Activated CD8-positive, alpha-beta T cell treated with anti-CD3 and anti-CD28 coated beads for 36 hours (primary cell): ENCODE measurements at regions not wholly inside any gene's neighbourhood (a gene's known extent, or its start where the extent isn't known, plus 50 kb on each side); places are given as distances from the start of the nearest gene placed in this dataset.

Experiments
- ATAC-seq: fragments of 200-7000 bp; cut with Tn5 transposase; one replicate; pipeline ENCODE4 v1.10.0; 2021; ENCODE audit warnings: mild to moderate bottlenecking, moderate library complexity
- CTCF ChIA-PET: fragments of 350-600 bp; sonication (Branson Sonifier 250); formaldehyde crosslinking; loops from one replicate; lab custom pipeline; 2021; ENCODE audit warnings: antibody characterized with exemption; lab: Charles Lee
- POLR2A ChIA-PET: fragments of 350-600 bp; sonication (Branson Sonifier 250); formaldehyde crosslinking; loops from one replicate; lab custom pipeline; 2021; ENCODE audit warnings: antibody characterized with exemption; lab: Charles Lee
- DNase-seq: peaks from one replicate; pipeline ENCODE4 v3.0.0-alpha.2; 2020
- H3K27ac Mint-ChIP-seq: one replicate; pipeline ENCODE4 v1.8.0; 2021; ENCODE audit warnings: mild to moderate bottlenecking, mixed read lengths
- H3K27me3 Mint-ChIP-seq: one replicate; pipeline ENCODE4 v1.8.0; 2021; ENCODE audit warnings: mixed read lengths
- H3K36me3 Mint-ChIP-seq: one replicate; pipeline ENCODE4 v1.8.0; 2021; ENCODE audit warnings: low read depth, mixed read lengths
- H3K4me1 Mint-ChIP-seq: one replicate; pipeline ENCODE4 v1.8.0; 2021; ENCODE audit warnings: low read depth, mixed read lengths
- H3K4me3 Mint-ChIP-seq: one replicate; pipeline ENCODE4 v1.8.0; 2021; ENCODE audit warnings: mild to moderate bottlenecking, moderate library complexity, mixed read lengths
- H3K9me3 Mint-ChIP-seq: one replicate; pipeline ENCODE4 v1.8.0; 2021; ENCODE audit warnings: mixed read lengths
- CTCF ChIP-seq: fragments of 200-600 bp; IDR thresholded peaks from one replicate; pipeline ENCODE4 v1.8.0; 2022; ENCODE audit warnings: antibody characterized with exemption, mild to moderate bottlenecking
- intact Hi-C: fragments of 100-400 bp; cut with micrococcal nuclease; formaldehyde crosslinking; loops from one replicate; pipeline ENCODE4 v1.10.0; 2022

- Mint-ChIP-seq H3K27ac (no peak overlapping the region), H3K36me3 (no peaks in the 10 kb centered on the region), H3K4me3 (no peak overlapping the region), H3K4me1 (no peaks in the 10 kb centered on the region), H3K9me3 (no peaks in the 10 kb centered on the region), H3K27me3 (no peaks in the 10 kb centered on the region)
- ATAC-seq (no peak), DNase-seq (no peak)
- intact Hi-C loops: no loop called here
- POLR2A ChIA-PET: no interaction called here
- no peak for TF ChIP-seq CTCF
- CTCF ChIA-PET: no interaction called here
Measured at GRCh38 chr18:2444201-2444875, 127.0 kb downstream of the METTL4 start.

GRCh38 chr18:2448565-2449151 is 122.6 kb downstream of the METTL4 start:
- TF ChIP-seq CTCF: no peak
- Mint-ChIP-seq H3K36me3 (no peaks in the 10 kb centered on the region), H3K4me3 (no peak overlapping the region), H3K4me1 (no peaks in the 10 kb centered on the region), H3K27ac (no peak overlapping the region), H3K9me3 (no peaks in the 10 kb centered on the region), H3K27me3 (no peaks in the 10 kb centered on the region)
- intact Hi-C loops: no loop called here
- ATAC-seq: no peak
- POLR2A ChIA-PET: no interaction called here
- CTCF ChIA-PET: no interaction called here
- no peak for DNase-seq

- DNase-seq: no peak
- ATAC-seq: no peak
- Mint-ChIP-seq H3K27ac (no peak overlapping the region), H3K4me3 (no peak overlapping the region), H3K36me3 (no peaks in the 10 kb centered on the region), H3K4me1 (no peaks in the 10 kb centered on the region), H3K27me3 (no peaks in the 10 kb centered on the region), H3K9me3 (no peaks in the 10 kb centered on the region)
- TF ChIP-seq CTCF: no peak
- intact Hi-C loops: no loop called here
- ChIA-PET POLR2A (no interaction called here), CTCF (no interaction called here)
Measured at GRCh38 chr18:2451556-2451955, 119.7 kb downstream of the METTL4 start.

- Mint-ChIP-seq H3K4me3 (no peak overlapping the region), H3K4me1 (no peaks in the 10 kb centered on the region), H3K27ac (no peak overlapping the region), H3K27me3 (no peaks in the 10 kb centered on the region), H3K36me3 (no peaks in the 10 kb centered on the region), H3K9me3 (no peaks in the 10 kb centered on the region)
- ChIA-PET CTCF (no interaction called here), POLR2A (no interaction called here)
- ATAC-seq (no peak), DNase-seq (no peak)
- TF ChIP-seq CTCF: no peak
- intact Hi-C loops: no loop called here
Measured at GRCh38 chr18:2459886-2460285, 111.4 kb downstream of the METTL4 start.

GRCh38 chr18:2466978-2467377 is 104.3 kb downstream of the METTL4 start:
- no peak overlapping the region for H3K27ac Mint-ChIP-seq
- no peaks in the 10 kb centered on the region for H3K9me3 Mint-ChIP-seq
- H3K4me3 Mint-ChIP-seq: no peak overlapping the region
- ChIA-PET CTCF (no interaction called here), POLR2A (no interaction called here)
- intact Hi-C loops: no loop called here
- H3K4me1 Mint-ChIP-seq: no peaks in the 10 kb centered on the region
- no peak for TF ChIP-seq CTCF
- no peak for DNase-seq
- H3K36me3 Mint-ChIP-seq: no peaks in the 10 kb centered on the region
- no peak for ATAC-seq
- H3K27me3 Mint-ChIP-seq: peaks cover 6% of the 10 kb centered on the region
